ENCODE measurements at regions not wholly inside any gene's neighbourhood (a gene's known extent, or its start where the extent isn't known, plus 50 kb on each side); places are given as distances from the start of the nearest gene placed in this dataset.

DNA sequence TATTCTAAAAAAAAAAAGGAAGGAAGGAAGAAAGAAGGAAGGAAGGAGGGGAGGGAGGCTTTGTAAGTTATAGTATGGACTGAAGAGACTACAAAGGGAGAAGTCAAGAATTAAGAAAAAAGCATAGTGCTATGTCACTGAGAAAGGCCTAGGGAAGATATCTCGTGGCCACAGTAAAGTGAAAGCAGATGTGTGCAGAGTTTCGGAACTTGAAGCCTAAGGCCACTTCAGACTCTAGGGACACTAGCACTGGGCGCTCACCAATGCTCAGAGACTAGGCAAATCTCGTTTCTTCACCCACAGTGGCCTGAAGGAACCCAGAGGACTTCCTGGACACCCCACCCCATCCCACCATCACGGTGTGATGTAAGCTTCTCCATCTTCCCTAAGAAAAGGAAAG lies 181.4 kb upstream of the TRPM3 start:
- H3K9me3 ChIP-seq (ENCODE audit: control insufficient read depth, low read length) = no peaks in the 10 kb centered on the region
- 95 to 100% methylated on average over 1 to 5 of the region's 5 CpGs for WGBS, 2 experiments (ENCODE audit: insufficient coverage in 1 of 2, insufficient read length in 1 of 2)
- DNase-seq = no peak

DNA sequence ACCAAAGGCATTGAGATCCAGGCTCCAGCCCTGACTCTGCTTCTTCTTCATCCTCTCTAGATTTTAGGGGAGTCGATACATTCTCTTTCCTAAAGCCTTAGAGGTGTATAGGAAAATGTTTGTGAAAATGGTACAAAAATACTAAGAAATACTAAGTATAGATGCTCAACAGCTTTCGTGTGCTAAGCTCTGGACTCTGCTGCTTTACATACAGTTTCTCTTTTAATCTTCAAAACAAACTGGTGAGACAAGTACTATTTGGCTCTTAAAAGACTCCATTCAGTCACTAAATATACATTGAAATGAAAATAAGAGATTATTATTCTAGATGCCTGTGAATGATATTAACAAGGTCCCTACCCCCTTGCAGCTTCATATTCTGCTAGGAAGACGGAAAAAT lies 174.5 kb upstream of the TRPM3 start:
- no peaks in the 10 kb centered on the region for H3K27me3 ChIP-seq (ENCODE audit: control insufficient read depth, insufficient read depth, low read length, poor library complexity, severe bottlenecking)
- Mint-ChIP-seq H3K9me3 (no peaks in the 10 kb centered on the region), H3K4me3 (no peak overlapping the region), H3K27me3 (ENCODE audit: insufficient read depth) (no peaks in the 10 kb centered on the region), H3K27ac (no peak overlapping the region), H3K4me1 (no peaks in the 10 kb centered on the region), H3K36me3 (ENCODE audit: low read depth) (no peaks in the 10 kb centered on the region)
- no peaks in the 10 kb centered on the region for H3K36me3 ChIP-seq (ENCODE audit: control insufficient read depth, insufficient read depth, low read length)
- H3K9ac ChIP-seq (ENCODE audit: extremely low read depth, low read length, poor library complexity, severe bottlenecking) = no peak overlapping the region
- no peaks in the 10 kb centered on the region for H3K9me3 ChIP-seq (ENCODE audit: control insufficient read depth, low read length)
- DNase-seq = no peak
- 87% methylated on average over 2 of the region's 3 CpGs; no CpG with 5 or more reads in 1 of the 2 experiments for WGBS, 2 experiments (ENCODE audit: insufficient coverage in 1 of 2, insufficient read length in 1 of 2)
- H3K4me1 ChIP-seq (ENCODE audit: control insufficient read depth, insufficient read depth, low read length) = no peaks in the 10 kb centered on the region
- H3K4me3 ChIP-seq (ENCODE audit: low read length) = no peak overlapping the region
- TF ChIP-seq, protein P1, sequence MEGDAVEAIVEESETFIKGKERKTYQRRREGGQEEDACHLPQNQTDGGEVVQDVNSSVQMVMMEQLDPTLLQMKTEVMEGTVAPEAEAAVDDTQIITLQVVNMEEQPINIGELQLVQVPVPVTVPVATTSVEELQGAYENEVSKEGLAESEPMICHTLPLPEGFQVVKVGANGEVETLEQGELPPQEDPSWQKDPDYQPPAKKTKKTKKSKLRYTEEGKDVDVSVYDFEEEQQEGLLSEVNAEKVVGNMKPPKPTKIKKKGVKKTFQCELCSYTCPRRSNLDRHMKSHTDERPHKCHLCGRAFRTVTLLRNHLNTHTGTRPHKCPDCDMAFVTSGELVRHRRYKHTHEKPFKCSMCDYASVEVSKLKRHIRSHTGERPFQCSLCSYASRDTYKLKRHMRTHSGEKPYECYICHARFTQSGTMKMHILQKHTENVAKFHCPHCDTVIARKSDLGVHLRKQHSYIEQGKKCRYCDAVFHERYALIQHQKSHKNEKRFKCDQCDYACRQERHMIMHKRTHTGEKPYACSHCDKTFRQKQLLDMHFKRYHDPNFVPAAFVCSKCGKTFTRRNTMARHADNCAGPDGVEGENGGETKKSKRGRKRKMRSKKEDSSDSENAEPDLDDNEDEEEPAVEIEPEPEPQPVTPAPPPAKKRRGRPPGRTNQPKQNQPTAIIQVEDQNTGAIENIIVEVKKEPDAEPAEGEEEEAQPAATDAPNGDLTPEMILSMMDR (conservative IDR thresholded peaks at IDR 0.05) = no peak
- no peak overlapping the region for H3K27ac ChIP-seq (ENCODE audit: low read depth, low read length)

More for the DNA sequence above, 181.4 kb upstream of the TRPM3 start:
- H3K4me1 ChIP-seq (ENCODE audit: control insufficient read depth, insufficient read depth, low read length) = no peaks in the 10 kb centered on the region
- H3K9ac ChIP-seq (ENCODE audit: extremely low read depth, low read length, poor library complexity, severe bottlenecking) = no peak overlapping the region
- H3K4me3 ChIP-seq (ENCODE audit: low read length) = no peak overlapping the region
- Mint-ChIP-seq H3K27me3 (ENCODE audit: insufficient read depth) (no peaks in the 10 kb centered on the region), H3K4me3 (no peak overlapping the region), H3K27ac (no peak overlapping the region), H3K9me3 (no peaks in the 10 kb centered on the region), H3K36me3 (ENCODE audit: low read depth) (no peaks in the 10 kb centered on the region), H3K4me1 (peaks cover 3% of the 10 kb centered on the region)
- no peaks in the 10 kb centered on the region for H3K27me3 ChIP-seq (ENCODE audit: control insufficient read depth, insufficient read depth, low read length, poor library complexity, severe bottlenecking)
- no peak overlapping the region for H3K27ac ChIP-seq (ENCODE audit: low read depth, low read length)
- TF ChIP-seq, protein P1 (conservative IDR thresholded peaks at IDR 0.05) = no peak
- no peaks in the 10 kb centered on the region for H3K36me3 ChIP-seq (ENCODE audit: control insufficient read depth, insufficient read depth, low read length)

DNA sequence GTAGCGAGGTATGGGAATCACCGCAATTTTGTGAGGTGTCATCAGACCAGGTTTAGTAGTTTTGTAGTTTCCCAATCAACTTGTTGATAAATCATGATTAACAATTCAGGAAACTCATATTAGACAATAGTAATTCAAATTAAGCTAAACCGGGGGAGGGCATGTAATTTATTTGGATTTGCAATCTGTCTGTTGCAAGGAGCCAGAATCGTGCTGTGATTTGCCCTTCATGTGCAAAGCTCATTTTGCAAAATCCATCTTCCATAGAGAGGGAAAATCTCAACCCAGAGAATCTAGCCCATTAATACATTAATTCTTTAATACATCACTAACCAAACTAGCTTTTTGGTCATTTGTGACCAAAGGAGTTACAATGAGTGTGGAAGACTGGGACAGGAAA lies 164.7 kb upstream of the TRPM3 start:
- WGBS, 2 experiments (ENCODE audit: insufficient coverage in 1 of 2, insufficient read length in 1 of 2) = 80 to 87% methylated on average over 1 to 4 of the region's 4 CpGs
- Histone ChIP-seq H3K9me3 (ENCODE audit: control insufficient read depth, low read length) (no peaks in the 10 kb centered on the region), H3K4me3 (ENCODE audit: low read length) (no peak overlapping the region), H3K27me3 (ENCODE audit: control insufficient read depth, insufficient read depth, low read length, poor library complexity, severe bottlenecking) (no peaks in the 10 kb centered on the region), H3K4me1 (ENCODE audit: control insufficient read depth, insufficient read depth, low read length) (no peaks in the 10 kb centered on the region), H3K36me3 (ENCODE audit: control insufficient read depth, insufficient read depth, low read length) (no peaks in the 10 kb centered on the region), H3K27ac (ENCODE audit: low read depth, low read length) (no peak overlapping the region), H3K9ac (ENCODE audit: extremely low read depth, low read length, poor library complexity, severe bottlenecking) (no peak overlapping the region)
- H3K4me3 Mint-ChIP-seq = no peak overlapping the region
- DNase-seq = no peak
- TF ChIP-seq, protein P1 (conservative IDR thresholded peaks at IDR 0.05) = no peak
- H3K4me1 Mint-ChIP-seq = peaks cover 6% of the 10 kb centered on the region
- H3K9me3 Mint-ChIP-seq = no peaks in the 10 kb centered on the region
- H3K27me3 Mint-ChIP-seq (ENCODE audit: insufficient read depth) = no peaks in the 10 kb centered on the region
- H3K36me3 Mint-ChIP-seq (ENCODE audit: low read depth) = no peaks in the 10 kb centered on the region
- H3K27ac Mint-ChIP-seq = no peak overlapping the region

All from endodermal cell (in vitro differentiated cells).